ENCODE measurements at regions not wholly inside any gene's neighbourhood (a gene's known extent, or its start where the extent isn't known, plus 50 kb on each side); places are given as distances from the start of the nearest gene placed in this dataset.

DNA sequence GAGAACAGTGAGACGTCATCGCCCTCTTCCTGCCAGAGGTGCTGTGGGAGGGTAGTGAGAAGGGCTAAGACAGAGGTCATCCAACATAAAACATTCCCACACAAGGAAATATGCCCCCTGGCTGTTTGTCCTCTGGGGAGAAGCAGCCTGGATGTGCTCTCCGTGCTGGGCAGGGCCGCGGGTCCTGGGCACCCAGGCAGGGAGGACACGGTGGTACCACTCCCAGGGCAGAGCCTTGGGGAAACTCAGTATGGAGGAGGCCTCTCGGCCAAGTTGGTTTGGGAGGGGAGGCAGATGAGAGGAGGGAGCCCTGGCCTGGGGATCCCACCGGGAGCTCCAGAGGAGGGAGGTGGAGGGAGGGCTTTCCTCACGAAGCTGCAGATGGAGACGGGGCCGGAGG lies 129.4 kb downstream of the GLRX3 start:
- POLR2A ChIA-PET = no interaction called here
- TF ChIP-seq, protein P1, sequence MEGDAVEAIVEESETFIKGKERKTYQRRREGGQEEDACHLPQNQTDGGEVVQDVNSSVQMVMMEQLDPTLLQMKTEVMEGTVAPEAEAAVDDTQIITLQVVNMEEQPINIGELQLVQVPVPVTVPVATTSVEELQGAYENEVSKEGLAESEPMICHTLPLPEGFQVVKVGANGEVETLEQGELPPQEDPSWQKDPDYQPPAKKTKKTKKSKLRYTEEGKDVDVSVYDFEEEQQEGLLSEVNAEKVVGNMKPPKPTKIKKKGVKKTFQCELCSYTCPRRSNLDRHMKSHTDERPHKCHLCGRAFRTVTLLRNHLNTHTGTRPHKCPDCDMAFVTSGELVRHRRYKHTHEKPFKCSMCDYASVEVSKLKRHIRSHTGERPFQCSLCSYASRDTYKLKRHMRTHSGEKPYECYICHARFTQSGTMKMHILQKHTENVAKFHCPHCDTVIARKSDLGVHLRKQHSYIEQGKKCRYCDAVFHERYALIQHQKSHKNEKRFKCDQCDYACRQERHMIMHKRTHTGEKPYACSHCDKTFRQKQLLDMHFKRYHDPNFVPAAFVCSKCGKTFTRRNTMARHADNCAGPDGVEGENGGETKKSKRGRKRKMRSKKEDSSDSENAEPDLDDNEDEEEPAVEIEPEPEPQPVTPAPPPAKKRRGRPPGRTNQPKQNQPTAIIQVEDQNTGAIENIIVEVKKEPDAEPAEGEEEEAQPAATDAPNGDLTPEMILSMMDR (IDR thresholded peaks at IDR 0.05) = no peak
- TF ChIP-seq SIN3A (IDR thresholded peaks at IDR 0.05; ENCODE audit: borderline replicate concordance, insufficient read depth, low read depth, low read length) (no peak), TCF7L2 (IDR thresholded peaks at IDR 0.05; ENCODE audit: low read depth, low read length) (no peak), POLR2AphosphoS5 (IDR thresholded peaks at IDR 0.05; ENCODE audit: low read depth, low read length) (no peak)
- TF ChIP-seq, protein P2, sequence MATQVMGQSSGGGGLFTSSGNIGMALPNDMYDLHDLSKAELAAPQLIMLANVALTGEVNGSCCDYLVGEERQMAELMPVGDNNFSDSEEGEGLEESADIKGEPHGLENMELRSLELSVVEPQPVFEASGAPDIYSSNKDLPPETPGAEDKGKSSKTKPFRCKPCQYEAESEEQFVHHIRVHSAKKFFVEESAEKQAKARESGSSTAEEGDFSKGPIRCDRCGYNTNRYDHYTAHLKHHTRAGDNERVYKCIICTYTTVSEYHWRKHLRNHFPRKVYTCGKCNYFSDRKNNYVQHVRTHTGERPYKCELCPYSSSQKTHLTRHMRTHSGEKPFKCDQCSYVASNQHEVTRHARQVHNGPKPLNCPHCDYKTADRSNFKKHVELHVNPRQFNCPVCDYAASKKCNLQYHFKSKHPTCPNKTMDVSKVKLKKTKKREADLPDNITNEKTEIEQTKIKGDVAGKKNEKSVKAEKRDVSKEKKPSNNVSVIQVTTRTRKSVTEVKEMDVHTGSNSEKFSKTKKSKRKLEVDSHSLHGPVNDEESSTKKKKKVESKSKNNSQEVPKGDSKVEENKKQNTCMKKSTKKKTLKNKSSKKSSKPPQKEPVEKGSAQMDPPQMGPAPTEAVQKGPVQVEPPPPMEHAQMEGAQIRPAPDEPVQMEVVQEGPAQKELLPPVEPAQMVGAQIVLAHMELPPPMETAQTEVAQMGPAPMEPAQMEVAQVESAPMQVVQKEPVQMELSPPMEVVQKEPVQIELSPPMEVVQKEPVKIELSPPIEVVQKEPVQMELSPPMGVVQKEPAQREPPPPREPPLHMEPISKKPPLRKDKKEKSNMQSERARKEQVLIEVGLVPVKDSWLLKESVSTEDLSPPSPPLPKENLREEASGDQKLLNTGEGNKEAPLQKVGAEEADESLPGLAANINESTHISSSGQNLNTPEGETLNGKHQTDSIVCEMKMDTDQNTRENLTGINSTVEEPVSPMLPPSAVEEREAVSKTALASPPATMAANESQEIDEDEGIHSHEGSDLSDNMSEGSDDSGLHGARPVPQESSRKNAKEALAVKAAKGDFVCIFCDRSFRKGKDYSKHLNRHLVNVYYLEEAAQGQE (IDR thresholded peaks at IDR 0.05; ENCODE audit: insufficient read depth in 1 of 2, low read depth in 2 of 2, low read length in 1 of 2) = no peak

DNA sequence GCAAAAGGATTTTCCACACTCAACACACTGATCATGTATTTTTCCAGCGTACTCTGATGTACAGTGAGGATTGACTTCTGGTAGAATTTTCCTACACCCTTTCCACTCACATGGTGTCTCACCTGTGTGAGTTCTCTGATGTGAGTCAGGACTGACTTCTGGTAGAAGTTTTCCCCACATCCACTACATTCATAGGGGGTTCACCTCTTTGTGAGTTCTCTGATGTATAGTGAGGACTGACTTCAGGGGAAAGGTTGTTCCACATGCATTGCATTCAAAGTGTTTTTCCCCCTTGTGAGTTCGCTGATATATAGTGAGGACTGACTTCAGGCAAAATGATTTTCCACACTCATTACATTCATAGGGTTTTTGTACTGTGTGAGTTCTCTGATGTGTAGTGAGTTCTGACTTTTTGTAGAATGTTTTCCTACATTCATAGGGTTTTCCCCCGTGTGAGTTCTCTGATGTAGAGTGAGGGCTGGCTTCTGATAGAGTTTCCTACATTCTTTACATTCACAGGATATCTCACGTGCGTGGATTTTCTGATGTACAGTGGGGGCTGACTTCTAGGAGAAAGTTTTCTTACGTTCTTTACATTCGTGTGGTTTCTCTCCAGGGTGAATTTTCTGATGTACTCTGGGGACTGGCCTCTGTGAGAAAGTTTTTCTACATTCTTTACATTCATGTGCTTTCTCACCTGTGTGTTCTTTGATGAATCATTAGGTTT lies 146.5 kb downstream of the GLRX3 start:
- no peak overlapping the region for H3K4me3 ChIP-seq (ENCODE audit: low read depth in 2 of 2, low read length in 2 of 2)
- H3K27me3 ChIP-seq (ENCODE audit: control insufficient read depth, insufficient read depth, low read length) = no peaks in the 10 kb centered on the region
- H3K4me1 ChIP-seq (ENCODE audit: control insufficient read depth, insufficient read depth, low read length) = no peaks in the 10 kb centered on the region
- DNase-seq (ENCODE audit: low read depth, low spot score) = no peak
- intact Hi-C loops (cut with micrococcal nuclease; ENCODE audit: unreplicated experiment) (no loop called here), in situ Hi-C loops (cut with HindIII; ENCODE audit: low pct_unique_long_range_greater_than_20kb, low sequenced_read_pairs) (no loop called here)
- TF ChIP-seq, protein P1 (IDR thresholded peaks at IDR 0.05) = no peak
- TF ChIP-seq POLR2AphosphoS5 (IDR thresholded peaks at IDR 0.05; ENCODE audit: low read depth, low read length) (no peak), TCF7L2 (IDR thresholded peaks at IDR 0.05; ENCODE audit: low read depth, low read length) (no peak), SIN3A (IDR thresholded peaks at IDR 0.05; ENCODE audit: borderline replicate concordance, insufficient read depth, low read depth, low read length) (no peak)
- TF ChIP-seq, protein P2 (IDR thresholded peaks at IDR 0.05; ENCODE audit: insufficient read depth in 1 of 2, low read depth in 2 of 2, low read length in 1 of 2) = no peak
- peaks cover 77% of the 10 kb centered on the region for H3K9me3 ChIP-seq (ENCODE audit: control insufficient read depth, insufficient read depth, low read depth, low read length)
- no peak for ATAC-seq
- H3K36me3 ChIP-seq (ENCODE audit: control insufficient read depth, insufficient read depth, low read length) = no peaks in the 10 kb centered on the region
- no peak overlapping the region for H3K27ac ChIP-seq (ENCODE audit: low read length)
- BruUV-seq (replicated peaks) = no TSS peak
- CTCF ChIA-PET = no interaction called here
- POLR2A ChIA-PET = no interaction called here

More for the DNA sequence above, 129.4 kb downstream of the GLRX3 start:
- in situ Hi-C loops (cut with HindIII; ENCODE audit: low pct_unique_long_range_greater_than_20kb, low sequenced_read_pairs) = no loop called here
- Histone ChIP-seq H3K36me3 (ENCODE audit: control insufficient read depth, insufficient read depth, low read length) (no peaks in the 10 kb centered on the region), H3K27ac (ENCODE audit: low read length) (no peak overlapping the region), H3K4me3 (ENCODE audit: low read depth in 2 of 2, low read length in 2 of 2) (no peak overlapping the region), H3K4me1 (ENCODE audit: control insufficient read depth, insufficient read depth, low read length) (no peaks in the 10 kb centered on the region), H3K27me3 (ENCODE audit: control insufficient read depth, insufficient read depth, low read length) (no peaks in the 10 kb centered on the region), H3K9me3 (ENCODE audit: control insufficient read depth, insufficient read depth, low read depth, low read length) (peaks cover 16% of the 10 kb centered on the region)
- no TSS peak for BruUV-seq (replicated peaks)
- CTCF ChIA-PET = no interaction called here
- ATAC-seq (no peak), DNase-seq (ENCODE audit: low read depth, low spot score) (no peak)
- intact Hi-C loops (cut with micrococcal nuclease; ENCODE audit: unreplicated experiment) = no loop called here
